NCI-H748 treated with DMSO at 0.1 percent for 48 hours (cell line): ENCODE measurements at regions not wholly inside any gene's neighbourhood (a gene's known extent, or its start where the extent isn't known, plus 50 kb on each side); places are given as distances from the start of the nearest gene placed in this dataset.

Source experiments
- DNase-seq: peaks from one replicate; lab custom pipeline; 2025; lab: John Stamatoyannopoulos, UW

- DNase-seq: no peak
Observed at GRCh38 chr20:21653628-21654027, 51.8 kb upstream of the PAX1 start.

- no peak for DNase-seq
Observed at GRCh38 chr20:21643417-21643816, 62.0 kb upstream of the PAX1 start.

GRCh38 chr20:21640556-21640955 is 64.9 kb upstream of the PAX1 start:
- DNase-seq: peak; percentile 64

GRCh38 chr20:21633829-21634228 is 71.6 kb upstream of the PAX1 start:
- no peak for DNase-seq

GRCh38 chr20:21632735-21633053 is 72.8 kb upstream of the PAX1 start:
- no peak for DNase-seq

- DNase-seq: no peak
Observed at GRCh38 chr20:21632031-21632734, 73.3 kb upstream of the PAX1 start.

- DNase-seq: no peak
Observed at GRCh38 chr20:21628800-21629199, 76.7 kb upstream of the PAX1 start.

- DNase-seq: no peak
Observed at GRCh38 chr20:21623781-21624094, 81.7 kb upstream of the PAX1 start.

GRCh38 chr20:21623074-21623780 is 82.2 kb upstream of the PAX1 start:
- DNase-seq: no peak

- no peak for DNase-seq
Observed at GRCh38 chr20:21622097-21622857, 83.2 kb upstream of the PAX1 start.

- no peak for DNase-seq
Observed at GRCh38 chr20:21618759-21619416, 86.6 kb upstream of the PAX1 start.

GRCh38 chr20:21615617-21616080 is 89.8 kb upstream of the PAX1 start:
- DNase-seq: peak; percentile 93

- peak; percentile 62 for DNase-seq
Observed at GRCh38 chr20:21614980-21615379, 90.5 kb upstream of the PAX1 start.

- DNase-seq: peak; percentile 81
Observed at GRCh38 chr20:21613512-21613911, 92.0 kb upstream of the PAX1 start.

- no peak for DNase-seq
Observed at GRCh38 chr20:21609981-21610380, 95.5 kb upstream of the PAX1 start.

GRCh38 chr20:21609221-21609620 is 95.4 kb upstream of the NKX2-2 start:
- DNase-seq: no peak

- DNase-seq: no peak
Observed at GRCh38 chr20:21608777-21609176, 94.9 kb upstream of the NKX2-2 start.

GRCh38 chr20:21607971-21608725 is 94.3 kb upstream of the NKX2-2 start:
- peak; percentile 62 for DNase-seq

GRCh38 chr20:21601799-21602198 is 87.9 kb upstream of the NKX2-2 start:
- no peak for DNase-seq

- DNase-seq: no peak
Observed at GRCh38 chr20:21586682-21587081, 72.8 kb upstream of the NKX2-2 start.

GRCh38 chr20:21583486-21584168 is 69.8 kb upstream of the NKX2-2 start:
- DNase-seq: peak; percentile 98
